Stimulated activated CD8-positive, alpha-beta memory T cell treated with anti-CD3 and anti-CD28 coated beads, Interleukin-15, amount 100 ng/mL, for 48 hours (primary cell): ENCODE measurements at regions not wholly inside any gene's neighbourhood (a gene's known extent, or its start where the extent isn't known, plus 50 kb on each side); places are given as distances from the start of the nearest gene placed in this dataset.

Experiments
- DNase-seq, 2 donors: peaks; one replicate each; pipeline ENCODE4 v3.0.0-alpha.2; 2020; ENCODE audit warnings: low read depth in 2 of 2

- no peak for DNase-seq
Measured at GRCh38 chr10:117861329-117861728, 185.4 kb downstream of the RAB11FIP2 start.

GRCh38 chr10:117863771-117864170, 183.0 kb downstream of the RAB11FIP2 start:
- no peak for DNase-seq

GRCh38 chr10:117865945-117866344, 180.8 kb downstream of the RAB11FIP2 start:
- no peak for DNase-seq

- DNase-seq = no peak
Measured at GRCh38 chr10:117868151-117868550, 178.6 kb downstream of the RAB11FIP2 start.

- DNase-seq = no peak
Measured at GRCh38 chr10:117875793-117876192, 170.9 kb downstream of the RAB11FIP2 start.

- DNase-seq = no peak
Measured at GRCh38 chr10:117876210-117876609, 170.5 kb downstream of the RAB11FIP2 start.

GRCh38 chr10:117878626-117879025, 168.1 kb downstream of the RAB11FIP2 start:
- DNase-seq = no peak

GRCh38 chr10:117884093-117884492, 162.6 kb downstream of the RAB11FIP2 start:
- DNase-seq = no peak

GRCh38 chr10:117884592-117884991, 162.1 kb downstream of the RAB11FIP2 start:
- no peak for DNase-seq

- DNase-seq = no peak
Measured at GRCh38 chr10:117885206-117885829, 161.4 kb downstream of the RAB11FIP2 start.

GRCh38 chr10:117886766-117887165, 160.0 kb downstream of the RAB11FIP2 start:
- no peak for DNase-seq

- no peak for DNase-seq
Measured at GRCh38 chr10:117889664-117890063, 157.1 kb downstream of the RAB11FIP2 start.

GRCh38 chr10:117892681-117893220, 154.0 kb downstream of the RAB11FIP2 start:
- DNase-seq = no peak

- no peak for DNase-seq
Measured at GRCh38 chr10:117894339-117894738, 152.4 kb downstream of the RAB11FIP2 start.

GRCh38 chr10:117896517-117896916, 150.2 kb downstream of the RAB11FIP2 start:
- no peak for DNase-seq

- no peak for DNase-seq
Measured at GRCh38 chr10:117899181-117899683, 147.5 kb downstream of the RAB11FIP2 start.

- no peak for DNase-seq
Measured at GRCh38 chr10:117900280-117900679, 146.5 kb downstream of the RAB11FIP2 start.

GRCh38 chr10:117903854-117904253, 142.9 kb downstream of the RAB11FIP2 start:
- DNase-seq = no peak

GRCh38 chr10:117905404-117905803, 141.3 kb downstream of the RAB11FIP2 start:
- DNase-seq = no peak

GRCh38 chr10:117911684-117912083, 135.1 kb downstream of the RAB11FIP2 start:
- no peak for DNase-seq

- DNase-seq = no peak
Measured at GRCh38 chr10:117914334-117914733, 132.4 kb downstream of the RAB11FIP2 start.

- DNase-seq = no peak
Measured at GRCh38 chr10:117920956-117921355, 125.8 kb downstream of the RAB11FIP2 start.

GRCh38 chr10:117921421-117921820, 125.3 kb downstream of the RAB11FIP2 start:
- no peak for DNase-seq

GRCh38 chr10:117924820-117925219, 121.9 kb downstream of the RAB11FIP2 start:
- DNase-seq = no peak
